ENCODE measurements at regions not wholly inside any gene's neighbourhood (a gene's known extent, or its start where the extent isn't known, plus 50 kb on each side); places are given as distances from the start of the nearest gene placed in this dataset.
"Not testable (repeated sequence)": the region's sequence is repeated elsewhere in the genome, so short reads cannot be mapped to it uniquely, and the experiment has no call there.

- TF ChIP-seq POLR2A (IDR thresholded peaks at IDR 0.05) (no peak), EP300 (IDR thresholded peaks at IDR 0.05) (no peak)
- TF ChIP-seq, protein P1, sequence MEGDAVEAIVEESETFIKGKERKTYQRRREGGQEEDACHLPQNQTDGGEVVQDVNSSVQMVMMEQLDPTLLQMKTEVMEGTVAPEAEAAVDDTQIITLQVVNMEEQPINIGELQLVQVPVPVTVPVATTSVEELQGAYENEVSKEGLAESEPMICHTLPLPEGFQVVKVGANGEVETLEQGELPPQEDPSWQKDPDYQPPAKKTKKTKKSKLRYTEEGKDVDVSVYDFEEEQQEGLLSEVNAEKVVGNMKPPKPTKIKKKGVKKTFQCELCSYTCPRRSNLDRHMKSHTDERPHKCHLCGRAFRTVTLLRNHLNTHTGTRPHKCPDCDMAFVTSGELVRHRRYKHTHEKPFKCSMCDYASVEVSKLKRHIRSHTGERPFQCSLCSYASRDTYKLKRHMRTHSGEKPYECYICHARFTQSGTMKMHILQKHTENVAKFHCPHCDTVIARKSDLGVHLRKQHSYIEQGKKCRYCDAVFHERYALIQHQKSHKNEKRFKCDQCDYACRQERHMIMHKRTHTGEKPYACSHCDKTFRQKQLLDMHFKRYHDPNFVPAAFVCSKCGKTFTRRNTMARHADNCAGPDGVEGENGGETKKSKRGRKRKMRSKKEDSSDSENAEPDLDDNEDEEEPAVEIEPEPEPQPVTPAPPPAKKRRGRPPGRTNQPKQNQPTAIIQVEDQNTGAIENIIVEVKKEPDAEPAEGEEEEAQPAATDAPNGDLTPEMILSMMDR (IDR thresholded peaks at IDR 0.05) = no peak
- Histone ChIP-seq H3K4me3 (no peak overlapping the region), H3K36me3 (no peaks in the 10 kb centered on the region), H3K27ac (no peak overlapping the region), H3K27me3 (no peaks in the 10 kb centered on the region), H3K4me1 (ENCODE audit: insufficient read depth) (no peaks in the 10 kb centered on the region), H3K9me3 (no peaks in the 10 kb centered on the region)
- no peak for DNase-seq
- intact Hi-C loops (cut with DNase I) = no loop called here
- WGBS, 3 donors = 86 to 92% (median 88%) methylated on average over 3 of the region's 3 CpGs
Measured at GRCh38 chr18:11468120-11468519, 141.3 kb upstream of the SLC35G4 start.

GRCh38 chr18:11467611-11468010, 141.8 kb upstream of the SLC35G4 start:
- intact Hi-C loops (cut with DNase I) = no loop called here
- TF ChIP-seq EP300 (IDR thresholded peaks at IDR 0.05) = no peak
- TF ChIP-seq, protein P1 (IDR thresholded peaks at IDR 0.05) = no peak
- Histone ChIP-seq H3K27me3 (no peaks in the 10 kb centered on the region), H3K27ac (no peak overlapping the region), H3K36me3 (no peaks in the 10 kb centered on the region), H3K4me1 (ENCODE audit: insufficient read depth) (no peaks in the 10 kb centered on the region), H3K9me3 (no peaks in the 10 kb centered on the region), H3K4me3 (no peak overlapping the region)
- DNase-seq = no peak
- 15 to 40% (median 18%) methylated on average over 2 of the region's 2 CpGs for WGBS, 3 donors

GRCh38 chr18:11464129-11464528, 145.3 kb upstream of the SLC35G4 start:
- H3K4me3 ChIP-seq = no peak overlapping the region
- no peak overlapping the region for H3K27ac ChIP-seq
- 81 to 96% (median 89%) methylated on average over 2 of the region's 2 CpGs for WGBS, 3 donors
- no peaks in the 10 kb centered on the region for H3K36me3 ChIP-seq
- no peaks in the 10 kb centered on the region for H3K4me1 ChIP-seq (ENCODE audit: insufficient read depth)
- intact Hi-C loops (cut with DNase I) = no loop called here
- DNase-seq = no peak
- TF ChIP-seq, protein P1 (IDR thresholded peaks at IDR 0.05) = no peak
- TF ChIP-seq POLR2A (IDR thresholded peaks at IDR 0.05) = no peak
- no peak for TF ChIP-seq EP300 (IDR thresholded peaks at IDR 0.05)
- H3K9me3 ChIP-seq = no peaks in the 10 kb centered on the region
- no peaks in the 10 kb centered on the region for H3K27me3 ChIP-seq

DNA sequence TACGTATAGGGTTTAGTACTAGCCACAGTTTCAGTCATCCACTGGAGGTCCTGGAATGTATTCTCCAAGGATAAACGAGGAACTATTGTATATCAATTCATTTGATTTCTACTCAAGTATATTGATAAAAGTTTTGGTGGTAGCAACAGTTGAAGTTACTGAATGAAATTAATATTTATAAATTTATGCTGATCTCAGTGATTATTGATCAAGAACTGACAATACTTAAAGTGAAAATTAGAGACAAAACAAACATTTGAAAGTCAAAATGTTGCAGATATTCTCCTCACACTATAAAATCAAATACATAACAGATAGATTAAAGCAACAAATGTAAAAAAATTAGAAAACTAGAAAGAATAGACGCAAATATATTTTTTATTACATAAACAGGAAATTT, 150.9 kb upstream of the SLC35G4 start:
- no peak for DNase-seq

DNA sequence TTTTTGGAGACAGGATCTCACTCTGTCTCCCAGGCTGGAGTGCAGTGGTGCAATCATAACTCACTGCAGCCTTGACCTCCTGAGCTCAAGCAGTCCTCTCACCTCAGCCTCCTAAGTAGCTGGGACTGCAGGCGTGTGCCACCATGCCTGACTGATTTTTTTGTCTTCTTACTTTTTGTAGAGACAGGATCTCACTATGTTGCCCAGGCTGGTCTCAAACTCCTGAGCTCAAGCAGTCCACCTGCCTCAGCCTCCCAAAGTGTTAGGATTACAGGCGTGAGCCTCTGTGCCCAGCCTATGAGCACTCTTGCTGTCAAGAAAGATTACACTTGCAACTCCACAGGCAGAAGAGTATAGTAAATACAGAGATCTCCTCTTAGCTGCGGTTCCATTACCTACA, 151.5 kb upstream of the SLC35G4 start:
- H3K4me1 ChIP-seq (ENCODE audit: insufficient read depth); intact Hi-C loops (cut with DNase I); H3K4me3 ChIP-seq; H3K27me3 ChIP-seq; H3K27ac ChIP-seq; DNase-seq; H3K36me3 ChIP-seq; H3K9me3 ChIP-seq: not testable (repeated sequence)
- 74 to 79% (median 75%) methylated on average over 3 of the region's 3 CpGs for WGBS, 3 donors

More for the DNA sequence above, 150.9 kb upstream of the SLC35G4 start:
- 53 to 84% (median 59%) methylated on average over 3 of the region's 3 CpGs for WGBS, 3 donors
- intact Hi-C loops (cut with DNase I) = no loop called here
- Histone ChIP-seq H3K4me1 (ENCODE audit: insufficient read depth) (no peaks in the 10 kb centered on the region), H3K36me3 (no peaks in the 10 kb centered on the region), H3K9me3 (no peaks in the 10 kb centered on the region), H3K27me3 (no peaks in the 10 kb centered on the region), H3K4me3 (no peak overlapping the region), H3K27ac (no peak overlapping the region)
- TF ChIP-seq, protein P1 (IDR thresholded peaks at IDR 0.05) = no peak
- TF ChIP-seq EP300 (IDR thresholded peaks at IDR 0.05) (no peak), POLR2A (IDR thresholded peaks at IDR 0.05) (no peak)

Measured in ovary (tissue), 7 donors.